K562 (cell line): ENCODE measurements at regions not wholly inside any gene's neighbourhood (a gene's known extent, or its start where the extent isn't known, plus 50 kb on each side); places are given as distances from the start of the nearest gene placed in this dataset.

Experiments
- ATAC-seq: fragments of 200-7000 bp; cut with Tn5 transposase; 3 replicates; pipeline ENCODE4 v1.9.1; 2020; ENCODE audit warnings: moderate library complexity
- BruUV-seq: library from RNA; stranded (reverse); fragments of 400-500 nt; replicated peaks from 2 replicates; lab custom pipeline; 2021; lab: Mats Ljungman, UMichigan
- CTCF ChIA-PET: fragments of 300-600 bp; formaldehyde crosslinking; extraction: SDS; loops from one replicate; lab custom pipeline; 2021; ENCODE audit warnings: low intra/inter-chr PET ratio; lab: Yijun Ruan, JAX
- POLR2A ChIA-PET: fragments of 300-600, 350-650 bp; sonication (Branson Sonifier 250); formaldehyde crosslinking; extraction: SDS; loops from one replicate; lab custom pipeline; 2021; ENCODE audit warnings: antibody characterized with exemption, inconsistent platforms; lab: Yijun Ruan, JAX
- DNase-seq, 4 experiments: peaks; one replicate each; pipeline versions ENCODE4 v3.0.0 to v3.0.0-alpha.2; 2011 to 2018; ENCODE audit warnings: low spot score in 3 of 4, mixed read lengths in 3 of 4; ENCODE audit errors: extremely low read depth in 1 of 4
- FAIRE-seq: peaks from 2 replicates; lab custom pipeline; 2011; peaks lifted over from hg19 to GRCh38; lab: Jason Lieb, UNC
- H2AFZ ChIP-seq: 2 replicates; pipeline ENCODE4 v1.6.0; 2011; ENCODE audit warnings: low read depth, low read length, control low read depth, inconsistent platforms
- H3K27ac ChIP-seq: fragments of 200-600 bp; 3 replicates; pipeline ENCODE4 v1.8.0; 2011; ENCODE audit warnings: low read depth, mild to moderate bottlenecking, control low read depth, inconsistent platforms, low read length, moderate library complexity, mixed read lengths; ENCODE audit errors: extremely low read depth
- H3K27me3 ChIP-seq, 2 experiments: fragments of 300-600 bp in 1 of 2; 2 replicates in 1 of 2; 3 replicates in 1 of 2; pipeline versions ENCODE4 v1.6.0 to v1.8.0; 2011; ENCODE audit warnings: inconsistent platforms in 2 of 2, low read length in 2 of 2, mild to moderate bottlenecking in 1 of 2, mixed read lengths in 1 of 2, moderate library complexity in 1 of 2; ENCODE audit not compliant: control insufficient read depth in 2 of 2, insufficient read depth in 2 of 2
- H3K36me3 ChIP-seq: fragments of 300-600 bp; 3 replicates; pipeline ENCODE4 v1.8.0; 2011; ENCODE audit warnings: mild to moderate bottlenecking, low read length, inconsistent platforms; ENCODE audit not compliant: control insufficient read depth, insufficient read depth
- H3K4me1 ChIP-seq, 2 experiments: fragments of 200-600 bp in 1 of 2; replicated peaks in 1 of 2; 2 replicates in 1 of 2; 3 replicates in 1 of 2; pipeline versions ENCODE4 v1.5.1 to v1.8.0; 2011; ENCODE audit warnings: inconsistent platforms in 2 of 2, low read length in 2 of 2, mild to moderate bottlenecking in 1 of 2, mixed read lengths in 1 of 2, moderate library complexity in 1 of 2; ENCODE audit not compliant: control insufficient read depth in 2 of 2, insufficient read depth in 2 of 2
- H3K4me2 ChIP-seq: 2 replicates; pipeline ENCODE4 v1.6.1; 2011; ENCODE audit warnings: low read length, control low read depth, inconsistent platforms, mixed read lengths; ENCODE audit not compliant: insufficient read depth
- H3K4me3 ChIP-seq: fragments of 200-600 bp; sonication (generic), shearing (Covaris generic); 2 replicates; pipeline ENCODE4 v1.5.1; 2016; ENCODE audit warnings: control low read depth, inconsistent platforms
- H3K79me2 ChIP-seq: fragments of 200-600 bp; 3 replicates; pipeline ENCODE4 v1.8.0; 2011; ENCODE audit warnings: low read length, inconsistent platforms; ENCODE audit not compliant: control insufficient read depth, insufficient read depth
- H3K9ac ChIP-seq, 2 experiments: 2 replicates each; pipeline versions ENCODE4 v1.6.0 to v1.6.1; 2011; ENCODE audit warnings: low read depth in 2 of 2, low read length in 2 of 2, control low read depth in 1 of 2, inconsistent platforms in 1 of 2, mild to moderate bottlenecking in 1 of 2, mixed read lengths in 1 of 2; ENCODE audit not compliant: insufficient read depth in 1 of 2
- H3K9me1 ChIP-seq: one replicate; pipeline ENCODE4 v1.6.0; 2011; ENCODE audit warnings: inconsistent platforms, mild to moderate bottlenecking, low read length, moderate library complexity; ENCODE audit not compliant: control insufficient read depth, insufficient read depth
- H3K9me3 ChIP-seq: replicated peaks from 2 replicates; pipeline ENCODE4 v1.5.1; 2011; ENCODE audit warnings: low read depth, low read length, inconsistent platforms; ENCODE audit not compliant: control insufficient read depth, insufficient read depth
- H4K20me1 ChIP-seq: replicated peaks from 2 replicates; pipeline ENCODE4 v1.6.1; 2011; ENCODE audit warnings: low read length, inconsistent platforms, mixed read lengths; ENCODE audit not compliant: control insufficient read depth, insufficient read depth
- ARID2 ChIP-seq: fragments of 450-650 bp; IDR thresholded peaks from 2 replicates; pipeline ENCODE4 v1.6.1; 2017; ENCODE audit warnings: antibody characterized with exemption, mild to moderate bottlenecking
- FOSL1 ChIP-seq: fragments of 200-800 bp; sonication (Bioruptor generic); conservative IDR thresholded peaks from 2 replicates; pipeline ENCODE4 v1.6.1; 2016; ENCODE audit warnings: missing genetic modification characterization, missing compliant biosample characterization
- HDAC3 ChIP-seq: fragments of 450-650 bp; IDR thresholded peaks from 2 replicates; pipeline ENCODE4 v1.6.1; 2018; ENCODE audit warnings: borderline replicate concordance, mild to moderate bottlenecking, moderate library complexity; ENCODE audit not compliant: partially characterized antibody
- NUFIP1 ChIP-seq: fragments of 450-650 bp; IDR thresholded peaks from 2 replicates; pipeline ENCODE4 v1.6.1; 2018; ENCODE audit not compliant: partially characterized antibody
- PTTG1 ChIP-seq: fragments of 450-650 bp; IDR thresholded peaks from 2 replicates; pipeline ENCODE4 v1.6.1; 2016; ENCODE audit warnings: low read depth, mild to moderate bottlenecking, missing genetic modification characterization, missing compliant biosample characterization
- TFAP4 ChIP-seq: sonication (generic); formaldehyde crosslinking; IDR thresholded peaks from 2 replicates; pipeline ENCODE4 v1.8.0; 2022; ENCODE audit warnings: missing genetic modification reagents, mild to moderate bottlenecking, moderate library complexity, borderline replicate concordance
- ZEB2 ChIP-seq: fragments of 450-650 bp; IDR thresholded peaks from 2 replicates; pipeline ENCODE4 v1.6.1; 2016
- ZNF444 ChIP-seq: fragments of 250-450 bp; sonication (Bioruptor Pico); IDR thresholded peaks from 2 replicates; pipeline ENCODE4 v1.4.0; 2020; ENCODE audit warnings: mild to moderate bottlenecking, moderate library complexity
- ZNF589 ChIP-seq: fragments of 200-800 bp; sonication (Bioruptor generic); IDR thresholded peaks from 2 replicates; pipeline ENCODE4 v1.6.1; 2016; ENCODE audit warnings: low read depth, missing genetic modification characterization, missing compliant biosample characterization
- WGBS: fragments of 100-300 bp; shearing (Covaris generic); methylation state at CpG from one replicate; pipeline ENCODE4 v1.1.6; 2016; ENCODE audit warnings: low coverage, mixed read lengths; ENCODE audit not compliant: insufficient coverage; ENCODE audit errors: missing lambda C conversion rate; 5-methylcytosine and 5-hydroxymethylcytosine counted together
- in situ Hi-C: fragments of 300-500 bp; cut with MboI; formaldehyde crosslinking; loops from 4 replicates; pipeline ENCODE4 v1.15.0; 2018; ENCODE audit warnings: inconsistent platforms, mixed read lengths
- intact Hi-C: fragments of 100-400 bp; cut with micrococcal nuclease; formaldehyde crosslinking; loops from 2 replicates; pipeline ENCODE4 v1.14.2; 2022

- no peaks in the 10 kb centered on the region for H3K27me3 ChIP-seq
- H4K20me1 ChIP-seq: no peaks in the 10 kb centered on the region
- H2AFZ ChIP-seq: no peak overlapping the region
- ChIA-PET CTCF (no interaction called here), POLR2A (no interaction called here)
- H3K9me1 ChIP-seq: no peaks in the 10 kb centered on the region
- H3K4me3 ChIP-seq: no peak overlapping the region
- no peaks in the 10 kb centered on the region for H3K79me2 ChIP-seq
- H3K27ac ChIP-seq: no peak overlapping the region
- BruUV-seq: no TSS peak
- H3K36me3 ChIP-seq: no peaks in the 10 kb centered on the region
- WGBS: 3% methylated on average over 11 of the region's 11 CpGs
- FAIRE-seq (no peak), ATAC-seq (no peak), DNase-seq (no peak)
- no peak overlapping the region for H3K4me2 ChIP-seq
- H3K4me1 ChIP-seq: no peaks in the 10 kb centered on the region; a peak in 1 of 5 replicates
- TF ChIP-seq ARID2: no peak
- no peak for TF ChIP-seq ZEB2
- TF ChIP-seq ZNF589 (CRISPR knock-in tag): no peak
- intact Hi-C loops (no loop called here), in situ Hi-C loops (no loop called here)
- H3K9ac ChIP-seq: no peak overlapping the region
- no peaks in the 10 kb centered on the region for H3K9me3 ChIP-seq
These were observed 257.1 kb downstream of the RPRM start for GRCh38 chr2:153221506-153221905.

GRCh38 chr2:153221087-153221486 lies 257.5 kb downstream of the RPRM start:
- no peak for TF ChIP-seq ZNF444 (CRISPR knock-in tag)
- no peak for TF ChIP-seq TFAP4 (CRISPR knock-in tag)
- no peak for TF ChIP-seq PTTG1 (tag)
- TF ChIP-seq HDAC3: no peak
- no peak for TF ChIP-seq NUFIP1
- no peak for TF ChIP-seq FOSL1
- TF ChIP-seq, all 486 proteins: peak for 0
- no peaks in the 10 kb centered on the region for H3K9me1 ChIP-seq
- intact Hi-C loops (no loop called here), in situ Hi-C loops (no loop called here)
- H4K20me1 ChIP-seq: no peaks in the 10 kb centered on the region
- H3K4me3 ChIP-seq: no peak overlapping the region
- H3K27ac ChIP-seq: no peak overlapping the region
- no peaks in the 10 kb centered on the region for H3K36me3 ChIP-seq
- no peak overlapping the region for H3K9ac ChIP-seq
- no peaks in the 10 kb centered on the region; a peak in 1 of 5 replicates for H3K4me1 ChIP-seq
- WGBS: 1% methylated on average over 9 of the region's 9 CpGs
- no peak overlapping the region for H3K4me2 ChIP-seq
- ChIA-PET POLR2A (no interaction called here), CTCF (no interaction called here)
- ATAC-seq (no peak), DNase-seq (no peak), FAIRE-seq (no peak)
- no peaks in the 10 kb centered on the region for H3K9me3 ChIP-seq
- no peaks in the 10 kb centered on the region for H3K79me2 ChIP-seq
- no peak overlapping the region for H2AFZ ChIP-seq
- no TSS peak for BruUV-seq
- no peaks in the 10 kb centered on the region for H3K27me3 ChIP-seq
